IMR-90 (cell line): ENCODE measurements at regions not wholly inside any gene's neighbourhood (a gene's known extent, or its start where the extent isn't known, plus 50 kb on each side); places are given as distances from the start of the nearest gene placed in this dataset.

ENCODE experiments used
- BHLHE40 ChIP-seq: fragments of 150-350 bp; IDR thresholded peaks from 2 replicates; pipeline ENCODE4 v1.6.1; 2016; ENCODE audit warnings: mild to moderate bottlenecking, low read depth, low read length
- CEBPB ChIP-seq: IDR thresholded peaks from 2 replicates; pipeline ENCODE4 v1.6.1; 2012; ENCODE audit warnings: low read depth, low read length, improper control_type of control experiment
- FOS ChIP-seq: fragments of 150-350 bp; IDR thresholded peaks from 2 replicates; pipeline ENCODE4 v1.6.1; 2016; ENCODE audit warnings: low read depth, low read length
- MAFK ChIP-seq: IDR thresholded peaks from 2 replicates; pipeline ENCODE4 v1.6.1; 2012; ENCODE audit warnings: low read depth, low read length, improper control_type of control experiment
- MAZ ChIP-seq: IDR thresholded peaks from 2 replicates; pipeline ENCODE4 v1.6.1; 2012; ENCODE audit warnings: low read depth, mild to moderate bottlenecking, low read length, improper control_type of control experiment, moderate library complexity, borderline replicate concordance
- MXI1 ChIP-seq: IDR thresholded peaks from 2 replicates; pipeline ENCODE4 v1.6.1; 2012; ENCODE audit warnings: low read depth, mild to moderate bottlenecking, low read length, moderate library complexity, borderline replicate concordance
- NFE2L2 ChIP-seq: fragments of 150-350 bp; IDR thresholded peaks from 2 replicates; pipeline ENCODE4 v1.6.1; 2016; ENCODE audit warnings: low read depth, mild to moderate bottlenecking, low read length
- POLR2A ChIP-seq: IDR thresholded peaks from 2 replicates; pipeline ENCODE4 v1.6.1; 2012; ENCODE audit warnings: mild to moderate bottlenecking, low read depth, low read length
- RFX5 ChIP-seq: IDR thresholded peaks from 2 replicates; pipeline ENCODE4 v1.8.0; 2012; ENCODE audit warnings: low read depth, mild to moderate bottlenecking, low read length, moderate library complexity
- SMC3 ChIP-seq: fragments of 150-350 bp; IDR thresholded peaks from 2 replicates; pipeline ENCODE4 v1.6.1; 2016; ENCODE audit warnings: low read depth, mild to moderate bottlenecking, antibody characterized with exemption, low read length, moderate library complexity
- TF ChIP-seq, protein P1 (sequence below): conservative IDR thresholded peaks from 2 replicates; pipeline ENCODE4 v1.5.1; 2012; ENCODE audit warnings: mild to moderate bottlenecking, low read depth, low read length, improper control_type of control experiment
- TF ChIP-seq, protein P2 (sequence below): fragments of 150-350 bp; IDR thresholded peaks from 2 replicates; pipeline ENCODE4 v1.6.1; 2017; ENCODE audit warnings: mild to moderate bottlenecking, antibody characterized with exemption, low read length, low read depth

DNA sequence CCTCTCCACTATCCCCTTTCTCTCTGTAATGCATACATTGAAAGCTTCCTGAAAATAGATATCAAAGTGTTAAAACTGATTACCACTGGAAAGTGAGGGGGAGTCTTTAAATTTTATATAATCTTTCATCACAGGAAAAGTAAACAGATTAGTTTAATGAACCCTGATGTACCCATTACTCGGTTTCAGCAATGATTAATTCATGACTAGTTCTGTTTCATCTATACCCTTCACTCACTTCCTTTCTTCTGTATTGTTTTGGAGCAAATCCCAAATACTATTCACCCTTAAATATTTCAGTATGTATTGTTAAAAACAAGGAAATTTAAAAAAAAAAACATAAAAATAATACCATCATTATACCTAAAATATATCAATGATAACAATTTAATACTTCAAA lies 67.3 kb upstream of the TMCC3 start:
- no peak for TF ChIP-seq SMC3
- TF ChIP-seq, protein P1, sequence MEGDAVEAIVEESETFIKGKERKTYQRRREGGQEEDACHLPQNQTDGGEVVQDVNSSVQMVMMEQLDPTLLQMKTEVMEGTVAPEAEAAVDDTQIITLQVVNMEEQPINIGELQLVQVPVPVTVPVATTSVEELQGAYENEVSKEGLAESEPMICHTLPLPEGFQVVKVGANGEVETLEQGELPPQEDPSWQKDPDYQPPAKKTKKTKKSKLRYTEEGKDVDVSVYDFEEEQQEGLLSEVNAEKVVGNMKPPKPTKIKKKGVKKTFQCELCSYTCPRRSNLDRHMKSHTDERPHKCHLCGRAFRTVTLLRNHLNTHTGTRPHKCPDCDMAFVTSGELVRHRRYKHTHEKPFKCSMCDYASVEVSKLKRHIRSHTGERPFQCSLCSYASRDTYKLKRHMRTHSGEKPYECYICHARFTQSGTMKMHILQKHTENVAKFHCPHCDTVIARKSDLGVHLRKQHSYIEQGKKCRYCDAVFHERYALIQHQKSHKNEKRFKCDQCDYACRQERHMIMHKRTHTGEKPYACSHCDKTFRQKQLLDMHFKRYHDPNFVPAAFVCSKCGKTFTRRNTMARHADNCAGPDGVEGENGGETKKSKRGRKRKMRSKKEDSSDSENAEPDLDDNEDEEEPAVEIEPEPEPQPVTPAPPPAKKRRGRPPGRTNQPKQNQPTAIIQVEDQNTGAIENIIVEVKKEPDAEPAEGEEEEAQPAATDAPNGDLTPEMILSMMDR: no peak
- no peak for TF ChIP-seq MAFK
- TF ChIP-seq POLR2A: no peak
- no peak for TF ChIP-seq RFX5
- no peak for TF ChIP-seq BHLHE40
- TF ChIP-seq NFE2L2: no peak
- TF ChIP-seq FOS: no peak
- no peak for TF ChIP-seq MXI1
- no peak for TF ChIP-seq MAZ
- TF ChIP-seq, protein P2, sequence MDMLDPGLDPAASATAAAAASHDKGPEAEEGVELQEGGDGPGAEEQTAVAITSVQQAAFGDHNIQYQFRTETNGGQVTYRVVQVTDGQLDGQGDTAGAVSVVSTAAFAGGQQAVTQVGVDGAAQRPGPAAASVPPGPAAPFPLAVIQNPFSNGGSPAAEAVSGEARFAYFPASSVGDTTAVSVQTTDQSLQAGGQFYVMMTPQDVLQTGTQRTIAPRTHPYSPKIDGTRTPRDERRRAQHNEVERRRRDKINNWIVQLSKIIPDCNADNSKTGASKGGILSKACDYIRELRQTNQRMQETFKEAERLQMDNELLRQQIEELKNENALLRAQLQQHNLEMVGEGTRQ: no peak
- TF ChIP-seq CEBPB: no peak
